H1 (cell line): ENCODE measurements at regions not wholly inside any gene's neighbourhood (a gene's known extent, or its start where the extent isn't known, plus 50 kb on each side); places are given as distances from the start of the nearest gene placed in this dataset.

Experiments used
- CTCF ChIA-PET: fragments of 300-600 bp; sonication (Branson Sonifier 250); formaldehyde crosslinking; loops from one replicate; lab custom pipeline; 2021; ENCODE audit not compliant: partially characterized antibody; lab: Charles Lee
- POLR2A ChIA-PET: fragments of 300-600 bp; sonication (Branson Sonifier 250); formaldehyde crosslinking; loops from one replicate; lab custom pipeline; 2021; ENCODE audit warnings: inconsistent platforms; ENCODE audit not compliant: partially characterized antibody; lab: Charles Lee
- DNase-seq, 2 experiments: peaks; one replicate each; pipeline versions ENCODE4 v3.0.0 to v3.0.0-alpha.2; 2010 to 2022; ENCODE audit warnings: low spot score in 2 of 2, low read depth in 1 of 2, mixed read lengths in 1 of 2
- FAIRE-seq: peaks from 2 replicates; lab custom pipeline; 2011; peaks lifted over from hg19 to GRCh38; lab: Jason Lieb, UNC
- H2AFZ ChIP-seq: 2 replicates; pipeline ENCODE4 v1.8.1; 2012; ENCODE audit warnings: low read length, inconsistent platforms
- H2AK5ac ChIP-seq: 2 replicates; pipeline ENCODE4 v1.6.1; 2013; ENCODE audit warnings: low read depth, low read length
- H2BK120ac ChIP-seq: replicated peaks from 2 replicates; pipeline ENCODE3; 2013; ENCODE audit warnings: low read depth, low read length, inconsistent platforms
- H2BK12ac ChIP-seq: 2 replicates; pipeline ENCODE4 v1.6.1; 2013; ENCODE audit warnings: low read depth, low read length
- H2BK15ac ChIP-seq: 2 replicates; pipeline ENCODE4 v1.6.1; 2013; ENCODE audit warnings: low read length
- H2BK20ac ChIP-seq: 2 replicates; pipeline ENCODE4 v1.6.1; 2013; ENCODE audit warnings: low read length
- H2BK5ac ChIP-seq: 2 replicates; pipeline ENCODE4 v1.6.1; 2013; ENCODE audit warnings: low read depth, low read length
- H3K14ac ChIP-seq: 2 replicates; pipeline ENCODE4 v1.6.1; 2013; ENCODE audit warnings: inconsistent platforms; ENCODE audit not compliant: insufficient read length
- H3K18ac ChIP-seq: 2 replicates; pipeline ENCODE4 v1.6.1; 2013; ENCODE audit warnings: low read length; ENCODE audit errors: extremely low read depth
- H3K23ac ChIP-seq: 2 replicates; pipeline ENCODE4 v1.6.1; 2013; ENCODE audit warnings: inconsistent platforms; ENCODE audit not compliant: insufficient read length
- H3K23me2 ChIP-seq: 2 replicates; pipeline ENCODE4 v1.6.1; 2013; ENCODE audit warnings: low read depth, low read length
- H3K27ac ChIP-seq: 2 replicates; pipeline ENCODE4 v1.6.1; 2011; ENCODE audit warnings: low read depth, low read length, inconsistent platforms
- H3K27me3 ChIP-seq, 4 experiments: replicated peaks in 1 of 4; 1 replicate in 1 of 4; 2 replicates in 3 of 4; pipeline versions ENCODE4 v1.6.1 to v1.8.1; 2011 to 2013; ENCODE audit warnings: low read length in 3 of 4, mild to moderate bottlenecking in 3 of 4, inconsistent platforms in 2 of 4, mixed read lengths in 2 of 4, moderate library complexity in 1 of 4; ENCODE audit not compliant: control insufficient read depth in 3 of 4, insufficient read depth in 3 of 4; ENCODE audit errors: extremely low read depth in 1 of 4
- H3K36me3 ChIP-seq, 4 experiments: 2 replicates each; pipeline versions ENCODE4 v1.6.1 to v1.8.1; 2011 to 2013; ENCODE audit warnings: mild to moderate bottlenecking in 4 of 4, low read length in 3 of 4, moderate library complexity in 2 of 4, control low read depth in 1 of 4, inconsistent platforms in 1 of 4; ENCODE audit not compliant: insufficient read depth in 4 of 4, control insufficient read depth in 2 of 4
- H3K4ac ChIP-seq: replicated peaks from 2 replicates; pipeline ENCODE3; 2013; ENCODE audit warnings: low read length, low read depth, mixed read lengths, inconsistent platforms; ENCODE audit not compliant: insufficient read length
- H3K4me1 ChIP-seq, 4 experiments: replicated peaks in 1 of 4; 1 replicate in 1 of 4; 2 replicates in 3 of 4; pipeline versions ENCODE4 v1.6.1 to v1.8.1; 2011 to 2013; ENCODE audit warnings: low read length in 3 of 4, inconsistent platforms in 2 of 4, mixed read lengths in 1 of 4; ENCODE audit not compliant: insufficient read depth in 4 of 4, control insufficient read depth in 3 of 4
- H3K4me2 ChIP-seq, 2 experiments: 2 replicates each; pipeline versions ENCODE4 v1.6.1 to v1.8.1; 2011 to 2013; ENCODE audit warnings: low read depth in 2 of 2, low read length in 2 of 2, control low read depth in 1 of 2, inconsistent platforms in 1 of 2, mild to moderate bottlenecking in 1 of 2; ENCODE audit not compliant: insufficient read depth in 1 of 2
- H3K4me3 ChIP-seq, 4 experiments: fragments of 200-600, 300-600 bp in 1 of 4; sonication (generic), shearing (Covaris generic), sonication (Bioruptor Twin) in 1 of 4; 2 replicates each; pipeline versions ENCODE4 v1.5.1 to v1.8.1; 2011 to 2016; ENCODE audit warnings: low read length in 4 of 4, low read depth in 3 of 4, control low read depth in 2 of 4, inconsistent platforms in 2 of 4, mild to moderate bottlenecking in 2 of 4, mixed read lengths in 1 of 4, moderate library complexity in 1 of 4; ENCODE audit not compliant: insufficient read depth in 2 of 4; ENCODE audit errors: extremely low read depth in 1 of 4
- H3K56ac ChIP-seq: replicated peaks from 2 replicates; pipeline ENCODE3; 2013; ENCODE audit warnings: low read depth, mild to moderate bottlenecking, mixed read lengths, low read length, inconsistent platforms; ENCODE audit not compliant: insufficient read length
- H3K79me1 ChIP-seq: 2 replicates; pipeline ENCODE4 v1.6.1; 2013; ENCODE audit warnings: low read depth, low read length, control low read depth
- H3K79me2 ChIP-seq, 2 experiments: 2 replicates each; pipeline versions ENCODE4 v1.6.1 to v1.8.1; 2012 to 2013; ENCODE audit warnings: low read length in 2 of 2, mild to moderate bottlenecking in 2 of 2, inconsistent platforms in 1 of 2; ENCODE audit not compliant: insufficient read depth in 2 of 2, control insufficient read depth in 1 of 2
- H3K9ac ChIP-seq, 4 experiments: replicated peaks in 1 of 4; 1 replicate in 1 of 4; 2 replicates in 3 of 4; pipeline versions ENCODE4 v1.6.1 to v1.8.1; 2011 to 2013; ENCODE audit warnings: low read depth in 3 of 4, low read length in 3 of 4, control low read depth in 2 of 4, mild to moderate bottlenecking in 2 of 4, moderate library complexity in 2 of 4, inconsistent platforms in 1 of 4; ENCODE audit errors: extremely low read depth in 1 of 4
- H3K9me3 ChIP-seq, 2 experiments: 2 replicates each; pipeline versions ENCODE4 v1.6.1 to v1.8.1; 2012 to 2013; ENCODE audit warnings: mild to moderate bottlenecking in 2 of 2, moderate library complexity in 2 of 2, control low read depth in 1 of 2, inconsistent platforms in 1 of 2, low read depth in 1 of 2, low read length in 1 of 2, mixed read lengths in 1 of 2; ENCODE audit not compliant: insufficient read depth in 2 of 2
- H4K20me1 ChIP-seq, 2 experiments: replicated peaks in 1 of 2; 2 replicates each; pipeline versions ENCODE3 to v1.8.1; 2011 to 2013; ENCODE audit warnings: inconsistent platforms in 2 of 2, low read length in 2 of 2, mild to moderate bottlenecking in 1 of 2; ENCODE audit not compliant: insufficient read depth in 2 of 2, control insufficient read depth in 1 of 2
- H4K5ac ChIP-seq: 2 replicates; pipeline ENCODE4 v1.6.1; 2013; ENCODE audit warnings: low read length, low read depth, mixed read lengths, inconsistent platforms; ENCODE audit not compliant: insufficient read length
- H4K8ac ChIP-seq: 2 replicates; pipeline ENCODE4 v1.8.0; 2013; ENCODE audit warnings: mild to moderate bottlenecking, moderate library complexity, low read length, inconsistent platforms; ENCODE audit not compliant: insufficient read depth; ENCODE audit errors: extremely low read depth
- H4K91ac ChIP-seq: replicated peaks from 2 replicates; pipeline ENCODE3; 2013; ENCODE audit warnings: low read length, mixed read lengths, inconsistent platforms; ENCODE audit not compliant: insufficient read length
- ATF2 ChIP-seq: IDR thresholded peaks from 2 replicates; pipeline ENCODE4 v1.6.1; 2012; ENCODE audit warnings: low read length, inconsistent platforms
- GABPA ChIP-seq: IDR thresholded peaks from 2 replicates; pipeline ENCODE4 v1.6.1; 2011; ENCODE audit warnings: mild to moderate bottlenecking, low read length, moderate library complexity, borderline replicate concordance; ENCODE audit not compliant: insufficient read depth
- JUN ChIP-seq: IDR thresholded peaks from 2 replicates; pipeline ENCODE4 v1.6.1; 2011; ENCODE audit warnings: low read depth, mild to moderate bottlenecking, improper control_type of control experiment, low read length
- KDM4A ChIP-seq: IDR thresholded peaks from one replicate; pipeline ENCODE4 v1.7.1; 2012; ENCODE audit warnings: low read depth, mild to moderate bottlenecking, moderate library complexity, low read length, inconsistent platforms; ENCODE audit not compliant: severe bottlenecking
- RFX5 ChIP-seq: IDR thresholded peaks from 2 replicates; pipeline ENCODE4 v1.6.1; 2011; ENCODE audit warnings: low read depth, low read length, improper control_type of control experiment, borderline replicate concordance
- SAP30 ChIP-seq: fragments of 300-600 bp; sonication (generic); IDR thresholded peaks from 2 replicates; pipeline ENCODE4 v1.7.1; 2012; ENCODE audit warnings: low read length, moderate library complexity, mild to moderate bottlenecking, inconsistent platforms; ENCODE audit not compliant: insufficient read depth, insufficient replicate concordance
- SP1 ChIP-seq: IDR thresholded peaks from 2 replicates; pipeline ENCODE4 v1.6.1; 2011; ENCODE audit warnings: low read depth, low read length
- SUZ12 ChIP-seq: fragments of 200-600 bp; sonication (generic); IDR thresholded peaks from 2 replicates; pipeline ENCODE4 v1.6.1; 2012; ENCODE audit warnings: mild to moderate bottlenecking, inconsistent platforms, low read length, moderate library complexity, mixed read lengths
- TAF7 ChIP-seq: optimal IDR thresholded peaks from 2 replicates; pipeline ENCODE3; 2011; ENCODE audit warnings: low read depth, mild to moderate bottlenecking, inconsistent platforms, low read length, moderate library complexity, borderline replicate concordance
- ZNF274 ChIP-seq: IDR thresholded peaks from 2 replicates; pipeline ENCODE4 v1.7.0; 2012; ENCODE audit warnings: low read length, borderline replicate concordance; ENCODE audit errors: extremely low read depth
- TF ChIP-seq, protein P1 (sequence below): IDR thresholded peaks from 2 replicates; pipeline ENCODE4 v1.6.1; 2011; ENCODE audit warnings: low read depth, mild to moderate bottlenecking, low read length; ENCODE audit not compliant: insufficient read depth

DNA sequence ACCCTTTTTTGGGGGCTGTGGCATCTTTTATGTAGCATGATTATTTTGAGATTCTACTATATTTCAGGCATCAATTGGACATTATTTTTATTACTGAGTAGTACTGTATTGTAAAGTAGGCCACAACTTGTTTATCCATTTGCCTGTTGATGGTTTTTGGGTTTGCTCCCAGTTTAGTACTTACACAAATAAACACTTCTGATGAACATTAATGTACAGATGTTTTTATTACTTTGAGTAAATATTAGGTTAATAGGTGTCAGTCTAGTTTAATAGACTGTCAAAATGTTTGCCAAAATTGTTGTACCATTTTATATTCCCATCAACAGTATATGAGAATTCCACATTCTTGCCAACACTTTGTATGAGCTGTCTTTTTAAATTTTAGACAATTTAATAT, 214.9 kb upstream of the MAD2L1 start (continued):
- TF ChIP-seq GABPA = no peak
- TF ChIP-seq, all 59 proteins: peak for 0

GRCh38 chr4:120277391-120277790, 210.7 kb upstream of the MAD2L1 start:
- no peak for FAIRE-seq
- ChIA-PET CTCF (interaction anchor here (1.0 to 2.3 kb wide), 3 partner anchors 11 to 12 kb away, joined by 3 to 6 read pairs (median 4); no protein-coding TSS in a partner anchor), POLR2A (no interaction called here)
- H3K36me3 ChIP-seq = no peaks in the 10 kb centered on the region
- no peaks in the 10 kb centered on the region for H3K4me1 ChIP-seq
- H3K79me2 ChIP-seq = no peaks in the 10 kb centered on the region
- no peak overlapping the region for H2BK15ac ChIP-seq
- H3K23ac ChIP-seq = no peak overlapping the region
- H3K14ac ChIP-seq = no peak overlapping the region
- H3K56ac ChIP-seq = no peak overlapping the region
- H3K23me2 ChIP-seq = no peaks in the 10 kb centered on the region
- no peak for DNase-seq
- no peak overlapping the region for H2BK12ac ChIP-seq
- H3K79me1 ChIP-seq = no peaks in the 10 kb centered on the region
- H3K4me3 ChIP-seq = no peak overlapping the region
- H2BK5ac ChIP-seq = no peak overlapping the region
- H4K20me1 ChIP-seq = no peaks in the 10 kb centered on the region
- H3K27me3 ChIP-seq = no peaks in the 10 kb centered on the region
- no peak overlapping the region for H2BK20ac ChIP-seq
- H3K18ac ChIP-seq = no peak overlapping the region
- no peak overlapping the region for H2AK5ac ChIP-seq
- H4K91ac ChIP-seq = no peak overlapping the region
- H3K27ac ChIP-seq = no peak overlapping the region
- H2AFZ ChIP-seq = no peak overlapping the region
- no peak overlapping the region for H4K5ac ChIP-seq
- H3K9me3 ChIP-seq = no peaks in the 10 kb centered on the region
- H4K8ac ChIP-seq = no peak overlapping the region
- H3K9ac ChIP-seq = no peak overlapping the region
- H2BK120ac ChIP-seq = no peak overlapping the region
- H3K4me2 ChIP-seq = no peak overlapping the region
- H3K4ac ChIP-seq = no peak overlapping the region
- TF ChIP-seq SAP30 = no peak
- no peak for TF ChIP-seq KDM4A
- no peak for TF ChIP-seq RFX5
- TF ChIP-seq ATF2 = no peak
- no peak for TF ChIP-seq JUN
- no peak for TF ChIP-seq SUZ12
- no peak for TF ChIP-seq TAF7
- TF ChIP-seq SP1 = no peak
- TF ChIP-seq ZNF274 = no peak
- TF ChIP-seq, protein P1, sequence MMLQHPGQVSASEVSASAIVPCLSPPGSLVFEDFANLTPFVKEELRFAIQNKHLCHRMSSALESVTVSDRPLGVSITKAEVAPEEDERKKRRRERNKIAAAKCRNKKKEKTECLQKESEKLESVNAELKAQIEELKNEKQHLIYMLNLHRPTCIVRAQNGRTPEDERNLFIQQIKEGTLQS = no peak
